ENCODE measurements at regions not wholly inside any gene's neighbourhood (a gene's known extent, or its start where the extent isn't known, plus 50 kb on each side); places are given as distances from the start of the nearest gene placed in this dataset.

GRCh38 chr2:5285061-5285460 lies 407.1 kb upstream of the SOX11 start:
- Histone ChIP-seq H3K36me3 (ENCODE audit: low read depth, missing control alignments) (no peaks in the 10 kb centered on the region), H3K27ac (no peak overlapping the region), H3K9me3 (no peaks in the 10 kb centered on the region), H3K4me3 (no peak overlapping the region), H3K4me1 (no peaks in the 10 kb centered on the region), H3K27me3 (no peaks in the 10 kb centered on the region)
- intact Hi-C loops (cut with DNase I; ENCODE audit: low total_unique reads): no loop called here
- no peak for TF ChIP-seq POLR2A (IDR thresholded peaks at IDR 0.05)
- no peak for TF ChIP-seq CTCF (IDR thresholded peaks at IDR 0.05)
- WGBS, 2 donors: 77 to 88% methylated on average over 1 of the region's 1 CpG
- no peak for DNase-seq

GRCh38 chr2:5285872-5286769 lies 406.1 kb upstream of the SOX11 start:
- WGBS, 2 donors: 68 to 72% methylated on average over 8 of the region's 8 CpGs
- H3K27ac ChIP-seq: no peak overlapping the region
- no peak for DNase-seq

GRCh38 chr2:5287558-5288334 lies 404.4 kb upstream of the SOX11 start:
- Histone ChIP-seq H3K36me3 (ENCODE audit: low read depth, missing control alignments) (no peaks in the 10 kb centered on the region), H3K27me3 (no peaks in the 10 kb centered on the region), H3K27ac (no peak overlapping the region), H3K4me3 (no peak overlapping the region), H3K9me3 (no peaks in the 10 kb centered on the region), H3K4me1 (no peaks in the 10 kb centered on the region)
- DNase-seq: no peak
- TF ChIP-seq CTCF (IDR thresholded peaks at IDR 0.05) (no peak), POLR2A (IDR thresholded peaks at IDR 0.05) (no peak)
- 56 to 62% methylated on average over 5 of the region's 5 CpGs for WGBS, 2 donors
- intact Hi-C loops (cut with DNase I; ENCODE audit: low total_unique reads): no loop called here

More at GRCh38 chr2:5285872-5286769, 406.1 kb upstream of the SOX11 start:
- no peak overlapping the region for H3K4me3 ChIP-seq
- no peaks in the 10 kb centered on the region for H3K4me1 ChIP-seq
- TF ChIP-seq CTCF (IDR thresholded peaks at IDR 0.05): no peak
- no peak for TF ChIP-seq POLR2A (IDR thresholded peaks at IDR 0.05)
- no peaks in the 10 kb centered on the region for H3K27me3 ChIP-seq
- no peaks in the 10 kb centered on the region for H3K9me3 ChIP-seq
- no peaks in the 10 kb centered on the region for H3K36me3 ChIP-seq (ENCODE audit: low read depth, missing control alignments)
- intact Hi-C loops (cut with DNase I; ENCODE audit: low total_unique reads): no loop called here

- DNase-seq: no peak
- intact Hi-C loops (cut with DNase I; ENCODE audit: low total_unique reads): no loop called here
- no peak overlapping the region for H3K27ac ChIP-seq
Measured at GRCh38 chr2:5290900-5291546, 401.2 kb upstream of the SOX11 start.

More at GRCh38 chr2:5290900-5291546, 401.2 kb upstream of the SOX11 start:
- no peaks in the 10 kb centered on the region for H3K27me3 ChIP-seq
- WGBS, 2 donors: 47% methylated on average over 2 of the region's 2 CpGs
- TF ChIP-seq POLR2A (IDR thresholded peaks at IDR 0.05) (no peak), CTCF (IDR thresholded peaks at IDR 0.05) (no peak)
- H3K4me3 ChIP-seq: no peak overlapping the region
- no peaks in the 10 kb centered on the region for H3K36me3 ChIP-seq (ENCODE audit: low read depth, missing control alignments)
- H3K4me1 ChIP-seq: no peaks in the 10 kb centered on the region
- H3K9me3 ChIP-seq: no peaks in the 10 kb centered on the region
